Loucy (cell line): ENCODE measurements at regions not wholly inside any gene's neighbourhood (a gene's known extent, or its start where the extent isn't known, plus 50 kb on each side); places are given as distances from the start of the nearest gene placed in this dataset.

Source experiments
- H2AFZ ChIP-seq: fragments of 200-600 bp; sonication (generic); 2 replicates; pipeline ENCODE4 v1.6.0; 2016; ENCODE audit warnings: antibody characterized with exemption, mild to moderate bottlenecking, low read length, moderate library complexity
- H3F3A ChIP-seq: fragments of 200-600 bp; 2 replicates; pipeline ENCODE4 v1.6.0; 2016; ENCODE audit warnings: antibody characterized with exemption, low read depth, mild to moderate bottlenecking
- H3K27me3 ChIP-seq: fragments of 200-600 bp; sonication (generic); 2 replicates; pipeline ENCODE4 v1.6.1; 2014; ENCODE audit warnings: low read length, mild to moderate bottlenecking; ENCODE audit not compliant: insufficient read depth, poor library complexity, severe bottlenecking
- H3K36me3 ChIP-seq: fragments of 200-600 bp; sonication (generic); 2 replicates; pipeline ENCODE4 v1.6.1; 2016; ENCODE audit warnings: low read length; ENCODE audit not compliant: insufficient read depth
- H3K4me1 ChIP-seq: fragments of 200-600 bp; sonication (generic); 2 replicates; pipeline ENCODE4 v1.5.1; 2014; ENCODE audit warnings: low read length, mild to moderate bottlenecking; ENCODE audit not compliant: insufficient read depth, poor library complexity, severe bottlenecking
- H3K4me2 ChIP-seq: fragments of 200-600 bp; sonication (generic); 2 replicates; pipeline ENCODE4 v1.6.0; 2014; ENCODE audit warnings: antibody characterized with exemption, low read length, low read depth, mild to moderate bottlenecking; ENCODE audit not compliant: poor library complexity, severe bottlenecking
- H3K4me3 ChIP-seq: fragments of 200-600 bp; sonication (generic); 2 replicates; pipeline ENCODE4 v1.5.1; 2014; ENCODE audit warnings: low read length, mild to moderate bottlenecking, mixed read lengths; ENCODE audit not compliant: poor library complexity, severe bottlenecking
- H3K79me2 ChIP-seq: fragments of 200-600 bp; sonication (generic); 2 replicates; pipeline ENCODE4 v1.6.1; 2014; ENCODE audit warnings: low read length; ENCODE audit not compliant: insufficient read depth
- H3K9ac ChIP-seq: fragments of 200-600 bp; sonication (generic); 2 replicates; pipeline ENCODE4 v1.6.0; 2014; ENCODE audit warnings: mild to moderate bottlenecking, low read depth, low read length, moderate library complexity; ENCODE audit not compliant: poor library complexity, severe bottlenecking
- H3K9me2 ChIP-seq: fragments of 200-600 bp; sonication (generic); replicated peaks from 2 replicates; pipeline ENCODE4 v1.6.1; 2016; ENCODE audit warnings: low read depth, low read length, mixed read lengths
- H3K9me3 ChIP-seq: fragments of 200-600 bp; sonication (generic); 2 replicates; pipeline ENCODE4 v1.6.1; 2014; ENCODE audit warnings: mild to moderate bottlenecking, antibody characterized with exemption, low read length, low read depth; ENCODE audit not compliant: insufficient read depth
- H4K20me1 ChIP-seq: fragments of 200-600 bp; sonication (generic); 2 replicates; pipeline ENCODE4 v1.6.0; 2014; ENCODE audit warnings: antibody characterized with exemption, low read length, mild to moderate bottlenecking; ENCODE audit not compliant: insufficient read depth, poor library complexity, severe bottlenecking
- EZH2phosphoT487 ChIP-seq: fragments of 200-600 bp; IDR thresholded peaks from 2 replicates; pipeline ENCODE4 v1.6.1; 2018; ENCODE audit warnings: antibody characterized with exemption, mild to moderate bottlenecking, moderate library complexity, borderline replicate concordance
- TF ChIP-seq, protein P1 (sequence below): fragments of 200-600 bp; sonication (generic); conservative IDR thresholded peaks from 2 replicates; pipeline ENCODE4 v1.5.1; 2014; ENCODE audit warnings: mild to moderate bottlenecking, antibody characterized with exemption, low read length

- Histone ChIP-seq H3K9ac (no peak overlapping the region), H3K4me1 (no peaks in the 10 kb centered on the region)
Measured at GRCh38 chr12:65648461-65648860, 175.8 kb upstream of the HMGA2 start.

GRCh38 chr12:65649126-65649525 lies 175.2 kb upstream of the HMGA2 start:
- no peaks in the 10 kb centered on the region for H3K9me3 ChIP-seq
- no peaks in the 10 kb centered on the region for H4K20me1 ChIP-seq
- no peak overlapping the region for H3K4me2 ChIP-seq
- H3K79me2 ChIP-seq, result no peaks in the 10 kb centered on the region
- H3K4me1 ChIP-seq, result no peaks in the 10 kb centered on the region
- no peaks in the 10 kb centered on the region for H3K9me2 ChIP-seq
- no peak overlapping the region for H3K9ac ChIP-seq
- no peaks in the 10 kb centered on the region for H3K36me3 ChIP-seq
- no peaks in the 10 kb centered on the region for H3K27me3 ChIP-seq
- TF ChIP-seq, protein P1, sequence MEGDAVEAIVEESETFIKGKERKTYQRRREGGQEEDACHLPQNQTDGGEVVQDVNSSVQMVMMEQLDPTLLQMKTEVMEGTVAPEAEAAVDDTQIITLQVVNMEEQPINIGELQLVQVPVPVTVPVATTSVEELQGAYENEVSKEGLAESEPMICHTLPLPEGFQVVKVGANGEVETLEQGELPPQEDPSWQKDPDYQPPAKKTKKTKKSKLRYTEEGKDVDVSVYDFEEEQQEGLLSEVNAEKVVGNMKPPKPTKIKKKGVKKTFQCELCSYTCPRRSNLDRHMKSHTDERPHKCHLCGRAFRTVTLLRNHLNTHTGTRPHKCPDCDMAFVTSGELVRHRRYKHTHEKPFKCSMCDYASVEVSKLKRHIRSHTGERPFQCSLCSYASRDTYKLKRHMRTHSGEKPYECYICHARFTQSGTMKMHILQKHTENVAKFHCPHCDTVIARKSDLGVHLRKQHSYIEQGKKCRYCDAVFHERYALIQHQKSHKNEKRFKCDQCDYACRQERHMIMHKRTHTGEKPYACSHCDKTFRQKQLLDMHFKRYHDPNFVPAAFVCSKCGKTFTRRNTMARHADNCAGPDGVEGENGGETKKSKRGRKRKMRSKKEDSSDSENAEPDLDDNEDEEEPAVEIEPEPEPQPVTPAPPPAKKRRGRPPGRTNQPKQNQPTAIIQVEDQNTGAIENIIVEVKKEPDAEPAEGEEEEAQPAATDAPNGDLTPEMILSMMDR, result no peak
- TF ChIP-seq EZH2phosphoT487, result no peak
- H3F3A ChIP-seq, result no peaks in the 10 kb centered on the region
- no peak overlapping the region for H2AFZ ChIP-seq
- no peak overlapping the region for H3K4me3 ChIP-seq

More at GRCh38 chr12:65648461-65648860, 175.8 kb upstream of the HMGA2 start:
- Histone ChIP-seq H3K27me3 (no peaks in the 10 kb centered on the region), H3K9me3 (no peaks in the 10 kb centered on the region), H3K36me3 (no peaks in the 10 kb centered on the region), H3F3A (no peaks in the 10 kb centered on the region), H3K4me3 (no peak overlapping the region), H4K20me1 (no peaks in the 10 kb centered on the region), H2AFZ (no peak overlapping the region), H3K9me2 (no peaks in the 10 kb centered on the region), H3K79me2 (no peaks in the 10 kb centered on the region), H3K4me2 (no peak overlapping the region)
- TF ChIP-seq, protein P1, result no peak

DNA sequence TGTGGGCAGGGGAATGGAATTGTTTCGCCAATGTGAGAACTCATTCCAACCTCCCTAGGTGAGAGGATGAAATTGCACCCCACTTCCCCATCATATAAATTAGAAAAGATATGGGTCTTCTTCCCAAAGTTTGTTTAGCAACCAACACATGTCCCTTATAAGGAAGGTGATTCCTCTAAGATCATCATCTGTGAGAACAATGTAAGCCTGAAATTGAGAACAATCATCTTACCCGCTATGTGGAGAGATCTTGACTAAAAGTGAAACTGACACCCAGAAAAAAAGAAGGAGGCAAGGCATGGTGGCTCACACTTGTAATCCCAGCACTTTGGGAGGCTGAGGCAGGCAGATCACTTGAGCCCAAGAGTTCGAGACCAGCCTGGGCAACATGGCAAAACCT lies 173.2 kb upstream of the HMGA2 start:
- Histone ChIP-seq H3K9me2 (no peaks in the 10 kb centered on the region), H2AFZ (no peak overlapping the region), H3F3A (0 out of 2 replicates have a peak, but pooled peaks cover 2% of the 10 kb centered on the region), H3K4me2 (no peak overlapping the region), H3K9ac (no peak overlapping the region), H4K20me1 (no peaks in the 10 kb centered on the region), H3K4me3 (no peak overlapping the region), H3K9me3 (no peaks in the 10 kb centered on the region), H3K79me2 (no peaks in the 10 kb centered on the region), H3K27me3 (no peaks in the 10 kb centered on the region), H3K36me3 (no peaks in the 10 kb centered on the region), H3K4me1 (peaks cover under 1% of the 10 kb centered on the region)
- no peak for TF ChIP-seq EZH2phosphoT487
- TF ChIP-seq, protein P1, result no peak
